HG03460 (cell line): ENCODE measurements at regions not wholly inside any gene's neighbourhood (a gene's known extent, or its start where the extent isn't known, plus 50 kb on each side); places are given as distances from the start of the nearest gene placed in this dataset.

Source experiments
- ATAC-seq: cut with Tn5 transposase; IDR thresholded peaks from one replicate; pipeline ENCODE4 v1.9.1; 2021; ENCODE audit not compliant: unreplicated experiment

- no peak for ATAC-seq
These were observed 50.2 kb upstream of the CCND2 start for GRCh38 chr12:4223273-4223845.

DNA sequence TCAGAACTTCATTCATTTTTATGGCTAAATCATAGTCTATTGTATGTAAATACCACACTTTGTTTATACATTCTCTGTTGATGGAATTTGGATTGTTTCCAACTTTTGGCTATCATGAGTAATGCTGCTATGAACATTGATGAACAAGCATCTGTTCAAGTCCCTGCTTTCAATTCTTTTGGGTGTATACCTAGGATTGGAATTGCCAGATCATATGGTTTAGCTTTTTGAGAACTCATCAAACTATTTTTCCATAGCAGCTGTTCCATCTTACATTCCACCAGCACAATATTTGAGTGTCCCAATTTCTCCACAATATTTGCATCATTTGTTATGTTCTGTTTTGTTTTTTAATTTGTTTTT lies 52.3 kb upstream of the CCND2 start:
- ATAC-seq, result no peak

DNA sequence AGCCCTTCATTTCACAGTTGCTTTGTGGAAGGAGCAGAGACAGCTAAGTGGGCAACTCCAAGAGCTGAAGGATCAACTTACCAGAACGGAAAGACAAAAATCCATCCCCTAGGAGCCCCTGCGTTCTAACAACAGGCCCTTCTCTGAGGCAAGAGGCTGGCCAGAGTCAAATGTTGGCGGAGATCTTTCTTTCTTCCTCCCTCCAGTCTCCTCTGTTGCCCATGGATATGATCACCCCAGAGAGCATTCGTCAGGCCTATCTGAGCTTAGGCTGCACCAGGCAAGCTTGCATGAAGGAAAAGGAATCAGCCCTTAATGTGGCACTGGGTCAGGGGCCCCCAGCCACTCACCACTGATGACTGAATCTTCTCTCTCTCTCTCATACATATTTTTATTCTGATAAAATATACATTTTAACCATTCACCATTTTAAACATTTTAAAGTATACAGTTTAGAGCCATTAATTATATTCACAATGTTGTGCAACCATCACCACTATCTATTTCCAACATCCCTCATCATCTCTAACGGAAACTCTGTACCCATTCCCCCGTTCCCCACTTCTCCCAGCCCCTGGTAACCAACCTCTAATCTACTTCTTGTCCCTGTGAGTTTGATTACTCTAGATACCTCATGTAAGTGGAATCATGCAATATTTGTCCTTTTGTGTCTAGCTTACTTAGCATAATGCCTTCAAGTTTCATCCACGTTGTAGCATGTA lies 52.9 kb upstream of the CCND2 start:
- no peak for ATAC-seq

- no peak for ATAC-seq
These were observed 56.5 kb upstream of the CCND2 start for GRCh38 chr12:4217091-4217490.

GRCh38 chr12:4216187-4216927 lies 57.2 kb upstream of the CCND2 start:
- no peak for ATAC-seq

DNA sequence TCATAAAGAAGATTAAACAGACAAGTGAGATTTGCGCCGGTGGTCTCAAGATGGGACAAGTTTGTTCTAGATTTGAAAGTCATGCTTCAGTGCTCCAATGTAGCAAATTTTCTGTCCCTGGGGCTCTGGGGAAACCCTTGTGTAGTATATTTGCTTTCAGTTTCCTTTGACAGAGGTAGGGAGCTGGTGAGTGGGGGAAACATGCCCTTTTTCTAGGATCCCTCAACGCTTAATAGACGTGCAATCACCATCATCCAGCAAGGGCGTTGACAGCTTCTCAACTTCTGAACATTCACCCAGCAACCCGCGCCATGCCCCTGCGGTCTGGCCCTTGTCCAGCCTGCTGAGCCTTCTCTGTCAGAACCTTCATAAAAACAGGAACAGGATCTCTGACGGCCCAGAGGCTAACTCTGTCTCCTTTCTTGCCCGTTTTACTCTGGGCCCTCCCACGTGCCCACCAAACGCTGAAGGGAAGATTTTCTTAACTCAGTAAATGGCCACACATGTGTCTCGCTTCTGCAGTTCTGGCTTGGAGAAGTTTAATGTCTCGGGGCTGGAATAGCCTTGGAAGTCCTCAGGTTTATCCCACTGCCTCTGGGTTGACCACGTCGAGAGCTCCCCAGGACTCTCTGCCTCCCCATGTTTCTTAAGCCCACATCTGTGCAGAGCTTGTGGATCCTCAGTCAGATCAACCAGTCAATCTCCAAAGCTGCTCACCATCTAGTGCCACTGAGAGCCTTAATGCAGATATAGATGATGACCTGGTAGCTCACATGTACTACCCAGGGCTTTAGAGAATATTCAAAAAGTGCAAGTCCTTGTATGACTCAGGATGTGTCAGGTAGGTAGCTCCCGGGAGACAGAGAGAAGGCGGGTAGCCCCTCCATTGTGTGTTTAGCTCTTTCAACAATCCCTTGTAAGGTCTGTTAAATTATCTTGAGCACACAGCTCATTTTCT lies 58.1 kb upstream of the CCND2 start:
- ATAC-seq, result peak; percentile 69

GRCh38 chr12:4214877-4215228 lies 58.7 kb upstream of the CCND2 start:
- ATAC-seq, result no peak

DNA sequence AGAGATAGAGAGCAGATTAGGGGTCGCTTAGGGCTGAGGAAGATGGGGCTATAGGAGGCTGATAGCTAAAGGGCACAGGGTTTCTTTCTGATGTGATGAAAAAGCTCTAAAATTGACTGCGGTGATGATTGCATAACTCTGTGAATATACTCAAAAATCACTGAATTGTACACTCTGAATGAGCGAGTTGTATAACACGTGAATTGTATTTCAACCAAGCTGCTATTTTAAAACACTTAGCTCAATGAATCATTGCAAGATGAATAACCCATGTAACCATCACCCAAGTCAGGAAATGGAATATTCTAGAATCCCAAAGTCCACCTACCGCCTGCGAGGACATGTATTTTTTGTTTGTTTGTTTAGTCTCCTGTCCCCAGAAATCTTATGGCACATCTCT lies 60.1 kb upstream of the CCND2 start:
- ATAC-seq, result no peak

GRCh38 chr12:4212845-4213244 lies 60.7 kb upstream of the CCND2 start:
- no peak for ATAC-seq

DNA sequence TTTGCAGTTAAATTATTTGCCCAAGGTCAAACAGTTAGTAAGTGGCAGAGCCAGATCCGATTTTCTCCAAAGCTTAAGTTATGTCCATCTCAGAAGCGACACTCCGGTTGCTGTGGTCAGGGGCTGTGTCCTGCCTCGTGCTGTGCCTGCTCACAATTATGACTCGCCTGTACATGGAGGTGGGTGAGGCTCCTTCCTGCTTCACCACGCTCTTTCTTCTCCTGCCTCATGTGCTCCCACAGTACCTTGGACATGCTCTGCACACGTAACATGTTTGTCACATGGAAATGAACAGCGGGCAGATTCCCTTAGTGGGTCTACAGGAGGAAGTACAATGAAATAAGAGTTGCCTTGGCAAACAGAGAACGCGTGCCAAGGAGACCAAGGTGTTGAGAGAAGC lies 62.2 kb upstream of the CCND2 start:
- no peak for ATAC-seq

DNA sequence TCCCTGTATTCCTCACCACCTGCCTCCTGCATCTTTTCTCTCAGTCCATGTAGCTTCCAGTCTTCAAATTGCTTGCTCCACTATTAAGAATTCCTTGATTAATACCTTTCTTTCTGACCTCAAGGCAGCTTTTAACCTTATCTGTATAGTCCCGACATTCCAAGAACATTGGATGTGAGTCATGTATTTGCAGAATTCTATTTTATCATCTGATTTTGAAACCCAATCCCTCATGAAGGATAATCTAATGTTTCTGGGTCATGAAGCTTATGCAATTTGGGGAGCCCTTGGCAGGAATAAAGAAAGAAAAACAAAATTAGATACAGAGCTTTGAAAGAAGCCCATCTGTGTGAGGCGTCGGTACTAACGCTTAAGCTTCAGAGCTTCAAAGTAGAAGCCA lies 63.4 kb upstream of the CCND2 start:
- no peak for ATAC-seq

DNA sequence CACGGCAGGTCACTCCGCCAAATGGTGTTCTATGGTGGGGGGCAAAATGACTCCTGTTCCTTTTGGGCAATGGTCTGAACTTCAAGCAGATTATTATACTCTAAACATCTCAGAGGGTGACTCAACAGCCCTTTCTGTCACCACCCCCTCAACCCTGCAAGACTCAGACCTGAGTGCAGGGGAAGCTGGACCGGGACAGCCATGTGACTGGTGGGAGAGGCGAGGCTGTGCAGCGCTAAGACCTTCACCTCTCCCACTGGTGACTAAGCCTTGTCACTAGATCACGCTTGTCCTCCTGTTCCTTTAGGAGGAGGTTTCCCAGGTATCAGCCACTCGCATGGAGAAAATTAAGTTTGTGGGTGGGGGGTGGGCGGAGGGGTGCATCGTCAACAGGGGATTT lies 67.1 kb upstream of the CCND2 start:
- no peak for ATAC-seq

DNA sequence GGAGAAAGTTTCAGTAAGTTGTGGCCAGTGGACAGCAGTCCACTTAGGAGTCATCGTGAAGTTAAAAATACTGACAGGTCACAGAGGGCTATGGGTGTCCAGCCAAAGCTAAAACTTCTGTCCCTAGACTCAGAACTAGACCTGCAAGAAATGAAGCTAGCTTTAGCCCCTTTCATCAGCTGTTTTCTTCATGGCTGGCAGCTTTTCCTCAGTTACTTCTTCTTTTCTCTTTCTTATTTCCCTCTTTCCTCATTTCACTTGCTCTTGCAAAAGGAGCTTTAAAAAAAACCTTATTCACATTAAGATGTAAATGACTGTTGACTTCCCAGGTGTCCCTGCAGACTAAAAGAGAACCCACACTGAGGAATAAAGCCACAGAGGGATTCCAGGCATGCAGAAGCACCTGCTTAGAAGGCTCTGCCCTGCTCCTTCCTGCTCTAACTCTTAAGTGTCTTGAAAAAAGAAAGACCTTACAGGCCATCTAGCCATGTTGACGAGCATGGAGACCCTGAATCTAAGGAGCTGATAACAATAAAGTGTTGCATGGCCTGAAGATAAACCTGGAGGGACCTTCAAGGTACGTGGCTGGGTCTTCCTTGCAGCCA lies 69.7 kb upstream of the CCND2 start:
- ATAC-seq, result no peak

DNA sequence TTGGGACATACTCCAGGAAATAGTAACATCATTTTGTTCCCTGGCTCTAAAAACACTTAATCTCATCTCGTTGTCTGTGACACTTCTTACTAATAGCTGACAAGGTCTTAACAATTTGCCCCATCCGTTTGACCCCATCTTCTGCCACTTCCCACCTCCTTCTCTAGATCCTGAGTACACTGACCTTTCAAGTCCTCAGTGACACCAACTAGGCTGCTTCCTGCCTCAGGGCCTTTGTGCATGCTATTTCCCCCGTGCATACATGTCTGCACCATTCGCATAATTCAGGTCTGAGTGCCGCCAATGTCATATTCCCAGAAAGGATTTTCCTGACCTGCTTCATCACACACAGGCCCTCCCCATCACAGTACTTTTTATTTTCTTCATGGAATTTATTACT lies 70.6 kb upstream of the CCND2 start:
- no peak for ATAC-seq

- ATAC-seq, result no peak
These were observed 71.1 kb upstream of the CCND2 start for GRCh38 chr12:4202487-4202886.

DNA sequence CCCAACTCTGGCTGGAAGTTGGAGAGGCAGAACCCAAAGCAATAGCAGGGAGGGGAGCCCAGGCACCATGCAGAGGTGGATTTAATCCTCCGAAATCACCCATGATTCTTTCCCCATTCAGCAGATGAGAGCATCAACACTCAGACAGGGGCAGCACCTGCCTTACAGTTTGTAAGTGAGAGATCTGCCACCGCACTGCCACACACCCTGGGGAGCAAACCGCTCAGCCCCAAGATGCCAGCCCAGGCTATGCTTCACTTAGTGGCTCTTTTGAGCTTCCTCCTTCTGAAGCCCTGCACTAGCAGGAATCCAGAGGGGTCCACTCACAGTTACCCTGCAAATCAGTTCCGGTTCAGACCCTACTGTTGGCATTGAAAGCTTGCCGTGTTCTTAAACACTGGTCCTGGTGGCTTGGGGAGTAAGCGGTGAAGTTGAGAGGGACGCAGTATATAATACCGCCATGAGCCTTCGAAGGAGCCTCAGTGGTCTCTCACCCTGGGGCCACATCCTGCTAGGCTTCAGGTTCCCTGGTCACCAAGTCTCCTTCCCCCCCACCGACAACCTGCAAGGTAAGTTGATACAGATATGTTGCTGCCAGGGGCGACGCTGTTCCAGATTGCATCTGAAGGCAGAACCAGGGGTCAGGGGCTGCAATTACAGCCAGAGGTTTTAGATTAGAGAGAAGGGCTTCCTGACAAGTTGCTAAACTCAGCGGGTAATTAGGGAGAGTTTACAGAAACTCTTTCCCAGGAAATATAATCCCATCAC lies 72.0 kb upstream of the CCND2 start:
- no peak for ATAC-seq

- ATAC-seq, result no peak
These were observed 75.4 kb upstream of the CCND2 start for GRCh38 chr12:4197922-4198763.

DNA sequence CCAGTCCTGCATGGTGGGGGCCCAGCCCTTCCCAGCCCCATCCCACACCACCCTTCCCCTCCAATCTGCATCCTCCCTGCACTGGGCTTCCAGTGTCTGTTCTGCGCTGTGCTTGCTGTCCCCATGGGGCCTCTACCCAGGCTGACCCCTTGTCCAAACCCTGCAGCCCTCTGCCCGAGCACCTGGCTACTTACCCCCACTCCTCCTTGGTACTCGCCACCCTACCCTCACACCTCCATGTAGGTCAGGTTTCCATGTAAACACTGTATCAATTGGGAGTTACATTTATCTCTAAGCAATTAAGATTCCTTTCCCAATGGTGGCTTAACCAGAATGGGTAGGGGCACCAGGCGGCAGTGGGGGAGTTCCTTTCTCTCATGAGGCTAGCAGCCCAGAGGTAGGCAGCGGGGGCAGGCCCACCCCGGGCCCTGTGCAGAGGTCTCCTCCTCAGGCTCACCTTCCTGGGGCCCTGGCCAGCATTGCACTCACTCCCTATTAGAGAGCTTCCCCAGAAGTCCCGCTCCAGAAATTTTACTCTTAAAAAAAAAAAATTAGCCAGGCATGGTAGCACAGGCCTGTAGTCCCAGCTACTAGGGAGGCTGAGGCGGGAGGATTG lies 76.6 kb upstream of the CCND2 start:
- no peak for ATAC-seq

GRCh38 chr12:4194668-4195067 lies 78.9 kb upstream of the CCND2 start:
- no peak for ATAC-seq
